Retinal pigment epithelial cell (primary cell): ENCODE measurements at regions not wholly inside any gene's neighbourhood (a gene's known extent, or its start where the extent isn't known, plus 50 kb on each side); places are given as distances from the start of the nearest gene placed in this dataset.

Source experiments
- DNase-seq: peaks from one replicate; pipeline ENCODE4 v3.0.0-alpha.2; 2010; ENCODE audit warnings: low read depth
- H3K4me3 ChIP-seq: 2 replicates; pipeline ENCODE4 v1.5.1; 2011; ENCODE audit warnings: mild to moderate bottlenecking, low read length, control low read depth, moderate library complexity
- TF ChIP-seq, protein P1 (sequence below): conservative IDR thresholded peaks from 2 replicates; pipeline ENCODE4 v1.5.1; 2011; ENCODE audit warnings: low read depth, low read length, control low read depth, inconsistent platforms

DNA sequence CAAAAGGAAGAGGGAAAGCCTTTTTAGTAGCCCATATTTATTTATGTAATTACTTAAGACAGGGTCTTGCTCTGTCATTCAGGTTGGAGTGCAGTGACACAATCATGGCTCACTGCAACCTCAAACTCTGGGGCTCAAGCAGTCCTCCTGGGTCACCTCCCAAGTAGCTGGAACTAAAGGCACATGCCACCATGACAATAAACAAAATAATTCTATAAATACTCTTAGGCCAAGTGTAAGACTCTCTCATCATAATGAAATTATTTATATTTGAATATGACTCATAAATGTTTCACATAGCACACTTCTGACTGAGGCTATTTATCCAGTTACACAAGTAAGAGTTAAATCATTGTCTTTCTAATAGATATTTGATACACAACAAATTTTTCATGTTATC is 314.7 kb downstream of the AMY1C start:
- H3K4me3 ChIP-seq: no peak overlapping the region
- no peak for DNase-seq
- TF ChIP-seq, protein P1, sequence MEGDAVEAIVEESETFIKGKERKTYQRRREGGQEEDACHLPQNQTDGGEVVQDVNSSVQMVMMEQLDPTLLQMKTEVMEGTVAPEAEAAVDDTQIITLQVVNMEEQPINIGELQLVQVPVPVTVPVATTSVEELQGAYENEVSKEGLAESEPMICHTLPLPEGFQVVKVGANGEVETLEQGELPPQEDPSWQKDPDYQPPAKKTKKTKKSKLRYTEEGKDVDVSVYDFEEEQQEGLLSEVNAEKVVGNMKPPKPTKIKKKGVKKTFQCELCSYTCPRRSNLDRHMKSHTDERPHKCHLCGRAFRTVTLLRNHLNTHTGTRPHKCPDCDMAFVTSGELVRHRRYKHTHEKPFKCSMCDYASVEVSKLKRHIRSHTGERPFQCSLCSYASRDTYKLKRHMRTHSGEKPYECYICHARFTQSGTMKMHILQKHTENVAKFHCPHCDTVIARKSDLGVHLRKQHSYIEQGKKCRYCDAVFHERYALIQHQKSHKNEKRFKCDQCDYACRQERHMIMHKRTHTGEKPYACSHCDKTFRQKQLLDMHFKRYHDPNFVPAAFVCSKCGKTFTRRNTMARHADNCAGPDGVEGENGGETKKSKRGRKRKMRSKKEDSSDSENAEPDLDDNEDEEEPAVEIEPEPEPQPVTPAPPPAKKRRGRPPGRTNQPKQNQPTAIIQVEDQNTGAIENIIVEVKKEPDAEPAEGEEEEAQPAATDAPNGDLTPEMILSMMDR: no peak

DNA sequence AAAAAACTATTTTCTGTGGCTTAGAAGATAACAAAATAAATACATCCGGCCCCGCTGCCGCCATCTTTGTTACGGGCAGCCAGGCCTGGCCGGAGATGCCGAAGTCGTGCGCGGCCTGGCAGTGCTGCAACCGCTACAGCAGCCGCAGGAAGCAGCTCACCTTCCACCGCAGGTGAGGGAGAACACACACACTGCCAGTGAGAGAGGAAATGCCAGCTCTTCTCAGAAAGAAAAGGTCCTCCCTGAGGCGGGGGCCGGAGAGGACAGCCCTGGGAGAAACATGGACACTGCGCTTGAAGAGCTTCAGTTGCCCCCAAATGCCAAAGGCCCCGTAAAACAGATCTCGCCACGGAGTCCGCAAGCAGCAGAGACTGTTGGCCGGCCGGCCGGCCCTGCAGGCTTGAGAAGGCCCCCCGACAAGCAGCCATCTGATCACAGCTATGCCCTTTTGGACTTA is 323.2 kb downstream of the AMY1C start:
- TF ChIP-seq, protein P1: no peak
- no peak overlapping the region for H3K4me3 ChIP-seq
- no peak for DNase-seq

DNA sequence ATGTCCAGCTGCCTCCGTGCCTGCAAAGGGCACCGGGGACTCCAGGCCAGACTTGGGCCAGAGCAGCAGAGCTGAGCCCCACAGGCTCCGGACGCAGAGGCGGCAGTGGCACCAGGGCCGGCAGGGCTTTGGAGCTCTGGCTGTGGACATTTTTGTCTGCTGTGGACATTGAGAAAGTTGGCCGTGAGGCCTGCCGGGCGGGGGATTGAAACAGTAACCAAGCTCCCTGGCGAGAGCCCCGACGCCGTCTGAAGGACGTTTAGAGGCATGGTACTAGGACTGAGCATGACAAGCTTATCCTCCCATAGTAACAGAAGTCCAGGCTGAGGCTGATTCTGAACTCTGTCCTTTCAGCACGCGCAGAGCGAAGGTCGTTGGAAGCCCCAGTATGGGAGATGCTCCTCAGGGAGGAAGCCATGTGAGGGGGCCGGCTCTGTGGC is 323.8 kb downstream of the AMY1C start:
- TF ChIP-seq, protein P1: no peak
- no peak for DNase-seq
- H3K4me3 ChIP-seq: no peak overlapping the region

DNA sequence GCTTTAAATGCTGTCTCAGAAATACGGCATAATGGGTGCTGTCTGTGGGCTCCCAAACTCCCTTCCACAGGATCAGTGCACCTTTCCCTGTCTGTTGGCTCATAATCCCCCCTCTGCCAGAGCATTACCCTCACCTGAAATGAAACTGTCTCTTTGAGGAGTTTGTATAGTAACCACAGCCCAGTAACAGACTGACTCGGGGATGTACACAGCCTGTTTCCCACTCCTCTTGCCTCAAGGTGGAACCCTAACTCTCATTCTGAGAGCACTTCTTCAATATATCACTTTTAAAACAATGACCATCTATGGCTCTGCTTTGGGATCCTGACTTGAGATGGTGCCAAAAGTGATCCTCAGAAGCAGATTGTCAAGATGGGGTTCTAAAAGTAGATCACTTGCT is 332.5 kb downstream of the AMY1C start:
- no peak overlapping the region for H3K4me3 ChIP-seq
- TF ChIP-seq, protein P1: no peak
- no peak for DNase-seq

DNA sequence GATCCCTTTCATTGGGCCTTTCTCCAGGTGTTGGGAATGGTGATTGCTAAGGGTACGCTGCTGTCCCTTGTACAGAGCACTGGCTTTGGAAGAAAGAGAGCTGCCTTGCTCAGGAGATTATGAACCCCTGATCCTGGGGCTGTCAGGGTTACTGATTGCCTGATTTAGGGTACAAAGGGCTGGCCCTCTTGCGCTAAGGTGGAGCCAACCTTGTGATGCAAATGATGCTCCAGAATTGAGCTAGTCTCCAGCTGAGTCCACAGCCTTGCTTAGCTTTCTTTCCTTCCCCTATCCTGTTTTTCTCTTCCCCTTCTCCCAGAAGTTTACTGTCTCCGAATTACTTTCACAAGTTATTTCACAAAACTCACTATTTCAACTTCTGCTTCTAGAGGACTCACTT is 334.7 kb downstream of the AMY1C start:
- H3K4me3 ChIP-seq: no peak overlapping the region
- TF ChIP-seq, protein P1: no peak
- no peak for DNase-seq

DNA sequence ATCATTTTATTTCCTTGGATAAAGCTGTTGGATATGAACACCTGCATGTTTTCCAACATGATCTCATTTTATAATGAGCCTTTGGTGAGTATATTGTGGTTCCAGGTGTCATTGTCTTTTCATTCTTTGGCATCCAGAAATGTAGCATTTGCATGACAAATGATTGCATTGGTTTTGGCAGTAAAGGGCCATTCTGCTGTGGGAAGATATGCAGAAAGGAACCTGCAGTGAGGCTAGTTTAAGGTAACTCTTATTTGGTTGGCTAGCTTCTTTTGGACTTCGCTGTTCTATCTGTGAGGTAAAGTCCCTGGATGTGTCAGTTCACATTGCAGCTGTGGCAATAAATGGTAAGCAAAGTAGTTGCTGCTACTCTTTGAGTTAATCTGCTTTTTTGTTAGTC is 343.0 kb downstream of the AMY1C start:
- H3K4me3 ChIP-seq: no peak overlapping the region
- no peak for DNase-seq
- TF ChIP-seq, protein P1: no peak

DNA sequence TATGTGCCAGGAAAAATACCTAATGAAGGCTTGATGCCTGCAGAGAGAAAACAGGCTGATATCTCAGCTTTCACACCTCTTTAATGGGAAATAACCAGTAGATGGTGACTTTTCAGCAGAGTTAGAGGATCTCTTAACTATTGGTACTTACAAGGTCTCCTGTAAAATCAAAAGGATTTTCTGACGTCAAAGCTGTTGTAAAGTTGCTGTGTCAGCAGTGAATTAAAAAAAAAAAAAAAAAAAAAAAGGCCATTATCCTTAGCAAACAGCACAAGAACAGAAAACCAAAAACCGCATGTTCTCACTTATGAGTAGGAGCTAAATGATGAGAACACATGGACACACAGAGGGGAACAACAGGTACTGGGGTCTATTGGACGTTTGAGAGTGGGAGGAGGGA is 349.1 kb downstream of the AMY1C start:
- no peak overlapping the region for H3K4me3 ChIP-seq

More for the DNA sequence above, 349.1 kb downstream of the AMY1C start:
- DNase-seq: no peak
- TF ChIP-seq, protein P1: no peak
